NB4 (cell line): ENCODE measurements at regions not wholly inside any gene's neighbourhood (a gene's known extent, or its start where the extent isn't known, plus 50 kb on each side); places are given as distances from the start of the nearest gene placed in this dataset.

Source experiments
- DNase-seq: peaks from one replicate; pipeline ENCODE4 v3.0.0; 2010; ENCODE audit warnings: low read depth
- H3K4me3 ChIP-seq: one replicate; pipeline ENCODE4 v1.5.1; 2011; ENCODE audit warnings: mild to moderate bottlenecking, low read depth, low read length, moderate library complexity
- CTCF ChIP-seq: IDR thresholded peaks from one replicate; pipeline ENCODE4 v1.5.1; 2012; ENCODE audit warnings: low read depth, low read length
- MAX ChIP-seq: IDR thresholded peaks from 2 replicates; pipeline ENCODE4 v1.6.1; 2011; ENCODE audit warnings: low read depth, low read length
- MYC ChIP-seq: IDR thresholded peaks from 2 replicates; pipeline ENCODE4 v1.6.1; 2011; ENCODE audit warnings: low read depth, low read length
- POLR2A ChIP-seq: IDR thresholded peaks from 2 replicates; pipeline ENCODE4 v1.6.1; 2011; ENCODE audit warnings: mild to moderate bottlenecking; ENCODE audit not compliant: insufficient read length; ENCODE audit errors: extremely low read depth

GRCh38 chr7:414681-415560, 104.7 kb downstream of the PDGFA start:
- no peak for DNase-seq
- no peak for TF ChIP-seq CTCF
- no peak overlapping the region for H3K4me3 ChIP-seq

DNA sequence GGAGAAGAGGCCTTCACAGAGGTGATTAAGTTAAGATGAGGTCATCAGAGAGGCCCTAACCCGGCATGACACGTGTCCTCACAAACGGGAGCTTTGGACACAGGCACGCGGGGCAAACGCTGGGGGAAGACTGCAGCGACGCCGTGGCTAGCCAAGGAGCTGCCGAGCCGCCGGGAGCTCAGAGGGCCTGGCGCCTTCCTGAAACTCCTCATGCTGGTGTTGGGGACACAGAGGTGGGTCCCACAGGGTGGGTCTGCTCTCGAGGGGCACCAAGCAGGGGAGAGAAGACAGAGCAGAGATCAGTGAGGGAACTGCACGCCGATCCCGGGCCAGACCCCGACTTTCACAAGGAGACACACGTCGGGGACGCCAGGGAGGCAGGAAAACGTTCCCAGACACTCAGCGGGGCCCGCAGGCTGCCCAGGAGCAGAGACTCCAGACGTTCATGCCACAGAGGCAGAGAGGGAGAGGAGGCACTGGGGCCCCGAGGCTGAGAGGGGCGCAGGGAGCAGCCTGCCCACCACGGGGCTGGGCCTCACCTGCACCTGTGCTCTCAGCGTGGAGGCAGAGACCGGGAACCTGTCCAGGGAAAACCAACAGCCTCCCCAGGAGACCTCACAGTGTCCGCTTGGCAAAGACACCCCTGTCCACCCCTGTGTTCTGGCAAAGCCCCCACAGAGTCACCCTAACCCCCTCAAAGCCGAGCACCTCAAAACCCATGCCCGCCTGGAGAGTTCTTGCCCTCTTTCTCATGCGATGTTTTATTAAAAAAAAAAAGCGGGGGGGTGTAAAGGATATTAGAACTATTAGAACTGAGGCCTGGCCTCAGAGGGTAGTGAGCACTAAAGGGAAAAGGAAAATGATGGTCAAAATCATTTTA, 103.8 kb downstream of the PDGFA start:
- no peak for DNase-seq
- no peak overlapping the region for H3K4me3 ChIP-seq
- TF ChIP-seq MYC (no peak), CTCF (no peak), POLR2A (no peak), MAX (no peak)

DNA sequence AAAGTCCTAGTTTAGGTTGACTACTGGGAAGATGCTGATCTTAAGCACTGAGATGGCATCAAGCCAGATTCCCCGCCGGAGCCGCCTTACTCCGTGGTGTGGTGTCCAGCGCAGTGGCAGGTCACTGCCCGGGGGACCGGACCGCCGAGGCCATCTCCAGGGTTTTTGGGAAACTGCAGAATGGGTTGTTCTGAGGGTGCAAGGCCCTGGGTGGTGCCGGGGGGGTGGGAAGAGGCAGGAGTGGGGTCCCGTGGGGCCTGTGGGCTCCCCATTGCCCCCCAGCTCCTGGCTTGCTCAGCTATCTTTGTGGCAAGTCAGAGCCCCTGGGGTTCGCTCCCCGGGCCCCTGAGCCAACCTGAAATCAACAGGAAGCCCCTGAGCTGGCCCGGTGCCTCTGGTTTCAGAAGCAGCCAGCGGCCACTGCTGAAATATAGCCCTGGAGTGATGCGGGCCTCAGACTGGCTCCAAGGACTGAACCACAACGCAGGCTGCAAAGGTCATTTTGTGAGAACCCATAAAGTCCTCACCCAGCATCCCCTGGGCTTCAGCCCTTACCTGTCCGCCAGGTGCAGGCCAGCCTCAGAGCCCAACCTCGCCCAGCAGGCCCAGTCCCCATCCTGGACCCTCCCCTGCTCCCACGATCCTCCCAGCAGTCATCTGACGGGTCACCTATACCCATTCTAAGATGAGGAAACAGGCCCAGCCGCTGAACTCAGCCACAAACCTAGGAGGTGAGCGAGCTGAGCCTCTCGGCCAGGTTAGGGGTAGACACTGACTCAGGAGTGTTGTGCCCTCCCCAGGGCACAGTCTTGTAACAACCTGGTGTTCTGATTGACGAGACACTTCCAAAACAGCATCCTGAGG, 102.7 kb downstream of the PDGFA start:
- no peak overlapping the region for H3K4me3 ChIP-seq
- no peak for DNase-seq
- TF ChIP-seq MYC (no peak), MAX (no peak), POLR2A (no peak), CTCF (no peak)

GRCh38 chr7:417625-417889, 102.1 kb downstream of the PDGFA start:
- H3K4me3 ChIP-seq = no peak overlapping the region
- no peak for TF ChIP-seq MAX
- DNase-seq = no peak

GRCh38 chr7:417973-418601, 101.6 kb downstream of the PDGFA start:
- H3K4me3 ChIP-seq = no peak overlapping the region
- TF ChIP-seq CTCF = no peak
- TF ChIP-seq POLR2A = no peak
- TF ChIP-seq MYC = no peak
- TF ChIP-seq MAX = no peak
- no peak for DNase-seq
